PC-9 (cell line): ENCODE measurements at regions not wholly inside any gene's neighbourhood (a gene's known extent, or its start where the extent isn't known, plus 50 kb on each side); places are given as distances from the start of the nearest gene placed in this dataset.

Experiments
- BruUV-seq: library from RNA; stranded (reverse); fragments of 400-500 nt; replicated peaks from 2 replicates; lab custom pipeline; 2021; lab: Mats Ljungman, UMichigan
- CTCF ChIA-PET: fragments of 300-600 bp; sonication (Branson Sonifier 250); formaldehyde crosslinking; loops from one replicate; lab custom pipeline; 2022; ENCODE audit warnings: antibody characterized with exemption; lab: Charles Lee
- POLR2A ChIA-PET: fragments of 300-600 bp; sonication (Branson Sonifier 250); formaldehyde crosslinking; loops from one replicate; lab custom pipeline; 2022; ENCODE audit warnings: antibody characterized with exemption; ENCODE audit not compliant: unreplicated experiment; lab: Charles Lee
- DNase-seq, 2 experiments: peaks; one replicate each; pipeline versions ENCODE4 v3.0.0 to v3.0.0-alpha.2; 2015 to 2022; ENCODE audit warnings: mixed read lengths in 1 of 2
- H2AFZ ChIP-seq: fragments of 200-600 bp; sonication (generic); 2 replicates; pipeline ENCODE4 v1.8.1; 2017; ENCODE audit warnings: antibody characterized with exemption
- H3F3A ChIP-seq: fragments of 200-600 bp; sonication (generic); 2 replicates; pipeline ENCODE4 v1.8.1; 2017; ENCODE audit warnings: antibody characterized with exemption, mild to moderate bottlenecking, low read depth; ENCODE audit not compliant: insufficient read depth
- H3K27ac ChIP-seq: fragments of 200-600 bp; sonication (generic); 2 replicates; pipeline ENCODE4 v1.6.1; 2016; ENCODE audit warnings: mixed run types
- H3K27me3 ChIP-seq: fragments of 200-600 bp; sonication (generic); 2 replicates; pipeline ENCODE4 v1.6.1; 2016; ENCODE audit warnings: low read depth, mixed run types; ENCODE audit not compliant: insufficient read depth
- H3K36me3 ChIP-seq: fragments of 200-600 bp; sonication (generic); 2 replicates; pipeline ENCODE4 v1.6.1; 2016; ENCODE audit warnings: low read depth, mixed run types
- H3K4me1 ChIP-seq: fragments of 200-600 bp; sonication (generic); replicated peaks from 2 replicates; pipeline ENCODE4 v1.6.1; 2016; ENCODE audit warnings: mixed run types; ENCODE audit not compliant: insufficient read depth
- H3K4me2 ChIP-seq: fragments of 200-600 bp; sonication (generic); 2 replicates; pipeline ENCODE4 v1.6.1; 2017; ENCODE audit warnings: mixed run types
- H3K4me3 ChIP-seq: fragments of 200-600 bp; sonication (generic); 2 replicates; pipeline ENCODE4 v1.6.1; 2016; ENCODE audit warnings: mixed run types
- H3K79me2 ChIP-seq: fragments of 200-600 bp; sonication (generic); 2 replicates; pipeline ENCODE4 v1.6.1; 2017; ENCODE audit warnings: low read depth, mixed run types
- H3K9me2 ChIP-seq: fragments of 200-600 bp; sonication (generic); 2 replicates; pipeline ENCODE4 v1.8.1; 2017; ENCODE audit warnings: mild to moderate bottlenecking; ENCODE audit not compliant: insufficient read depth
- H3K9me3 ChIP-seq: fragments of 200-600 bp; sonication (generic); 2 replicates; pipeline ENCODE4 v1.8.1; 2016; ENCODE audit warnings: low read depth; ENCODE audit not compliant: insufficient read depth
- H4K20me1 ChIP-seq: fragments of 200-600 bp; sonication (generic); 2 replicates; pipeline ENCODE4 v1.8.1; 2017; ENCODE audit not compliant: insufficient read depth
- CTCF ChIP-seq: fragments of 200-600 bp; sonication (generic); conservative IDR thresholded peaks from 2 replicates; pipeline ENCODE4 v1.6.1; 2017; ENCODE audit warnings: mixed run types, antibody characterized with exemption, mild to moderate bottlenecking, moderate library complexity
- EZH2 ChIP-seq: fragments of 200-600 bp; sonication (generic); IDR thresholded peaks from 2 replicates; pipeline ENCODE4 v1.8.0; 2017; ENCODE audit warnings: antibody characterized with exemption, low read depth
- intact Hi-C: fragments of 100-400 bp; cut with micrococcal nuclease; formaldehyde crosslinking; loops from one replicate; pipeline ENCODE4 v1.10.0; 2022; ENCODE audit not compliant: unreplicated experiment

- H3K4me3 ChIP-seq: no peak overlapping the region
- H3K4me1 ChIP-seq: no peaks in the 10 kb centered on the region
- H3F3A ChIP-seq: no peaks in the 10 kb centered on the region
- H3K36me3 ChIP-seq: no peaks in the 10 kb centered on the region
- no peaks in the 10 kb centered on the region for H4K20me1 ChIP-seq
- H2AFZ ChIP-seq: no peak overlapping the region
- intact Hi-C loops: loop anchor here (10.0 kb wide), 1 partner anchor 110 kb away; no protein-coding TSS in a partner anchor
- TF ChIP-seq EZH2 (no peak), CTCF (no peak)
- BruUV-seq: no TSS peak
- H3K4me2 ChIP-seq: no peak overlapping the region
- no peaks in the 10 kb centered on the region for H3K9me2 ChIP-seq
- ChIA-PET POLR2A (no interaction called here), CTCF (no interaction called here)
- no peaks in the 10 kb centered on the region for H3K79me2 ChIP-seq
- H3K9me3 ChIP-seq: no peaks in the 10 kb centered on the region
- H3K27ac ChIP-seq: no peak overlapping the region
- H3K27me3 ChIP-seq: no peaks in the 10 kb centered on the region
- no peak for DNase-seq
Observed at GRCh38 chr12:28884904-28885679, 264.0 kb upstream of the FAR2 start.

DNA sequence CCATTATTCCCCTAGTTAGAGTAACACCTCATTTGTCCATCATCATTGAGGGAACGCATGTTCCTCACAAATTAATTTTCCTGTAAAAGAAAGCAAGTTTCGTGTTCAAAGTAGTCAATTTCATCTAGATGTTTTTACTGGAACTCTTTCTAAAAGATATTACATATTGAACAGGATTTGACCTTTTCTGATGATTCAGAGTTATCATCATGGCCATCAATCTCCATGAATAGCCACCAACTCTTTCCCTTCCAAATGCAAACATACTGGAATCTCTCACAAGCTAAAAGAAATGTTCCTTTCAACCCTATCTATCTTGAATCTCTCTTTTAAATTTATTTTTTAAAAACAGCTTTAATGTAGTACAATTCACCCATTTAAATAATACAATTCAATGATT lies 263.1 kb upstream of the FAR2 start:
- Histone ChIP-seq H3K4me3 (no peak overlapping the region), H3K9me2 (no peaks in the 10 kb centered on the region), H3K27me3 (no peaks in the 10 kb centered on the region), H4K20me1 (no peaks in the 10 kb centered on the region), H3K4me1 (no peaks in the 10 kb centered on the region), H3K4me2 (no peak overlapping the region), H3K9me3 (no peaks in the 10 kb centered on the region), H3K27ac (no peak overlapping the region), H2AFZ (no peak overlapping the region), H3F3A (no peaks in the 10 kb centered on the region), H3K79me2 (no peaks in the 10 kb centered on the region), H3K36me3 (no peaks in the 10 kb centered on the region)
- no peak for DNase-seq
- POLR2A ChIA-PET: no interaction called here
- BruUV-seq: no TSS peak
- TF ChIP-seq EZH2: no peak
- TF ChIP-seq CTCF: no peak
- intact Hi-C loops: loop anchor here (10.0 kb wide), 1 partner anchor 109 kb away; no protein-coding TSS in a partner anchor
- CTCF ChIA-PET: no interaction called here

GRCh38 chr12:28887461-28887990 lies 261.6 kb upstream of the FAR2 start:
- DNase-seq: no peak
- H3K9me3 ChIP-seq: no peaks in the 10 kb centered on the region
- H3K9me2 ChIP-seq: no peaks in the 10 kb centered on the region
- intact Hi-C loops: loop anchor here (10.0 kb wide), 1 partner anchor 107 kb away; no protein-coding TSS in a partner anchor
- no peaks in the 10 kb centered on the region for H3K79me2 ChIP-seq
- TF ChIP-seq CTCF (no peak), EZH2 (no peak)
- no peaks in the 10 kb centered on the region for H3F3A ChIP-seq
- POLR2A ChIA-PET: no interaction called here
- no peaks in the 10 kb centered on the region for H3K36me3 ChIP-seq
- H2AFZ ChIP-seq: no peak overlapping the region
- H3K4me1 ChIP-seq: no peaks in the 10 kb centered on the region
- CTCF ChIA-PET: no interaction called here
- no peak overlapping the region for H3K27ac ChIP-seq
- H4K20me1 ChIP-seq: no peaks in the 10 kb centered on the region
- H3K4me2 ChIP-seq: no peak overlapping the region
- no peaks in the 10 kb centered on the region for H3K27me3 ChIP-seq
- BruUV-seq: no TSS peak
- no peak overlapping the region for H3K4me3 ChIP-seq
